ENCODE measurements at regions not wholly inside any gene's neighbourhood (a gene's known extent, or its start where the extent isn't known, plus 50 kb on each side); places are given as distances from the start of the nearest gene placed in this dataset.

DNA sequence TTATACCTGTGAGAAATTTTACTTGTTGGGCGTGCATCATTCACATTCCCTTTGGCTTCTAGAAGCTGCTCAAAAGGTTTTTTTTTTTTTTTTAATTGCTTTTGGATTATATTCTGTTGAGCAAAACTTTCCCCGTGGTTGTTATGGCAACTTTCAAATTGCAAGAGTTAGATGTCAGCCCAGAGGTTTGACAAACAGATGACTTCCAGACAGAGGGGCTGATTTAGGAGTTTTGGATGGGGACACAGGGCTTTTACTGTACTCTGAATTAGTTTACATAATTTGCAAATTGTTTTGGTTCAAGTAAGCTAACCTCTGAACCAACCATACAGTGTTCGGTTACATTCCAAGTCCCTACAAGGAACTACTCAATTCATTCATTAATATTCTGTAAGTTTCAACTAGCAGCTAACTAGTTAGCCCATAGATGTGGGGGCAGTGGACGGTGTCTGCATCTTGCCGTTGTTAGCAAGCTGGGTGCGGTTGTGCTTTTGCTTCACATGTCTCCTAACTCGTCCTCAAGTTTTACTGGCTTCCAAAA lies 66.4 kb upstream of the JAZF1 start:
- Histone ChIP-seq H3K9me3 (ENCODE audit: low read length) (no peaks in the 10 kb centered on the region), H2AFZ (ENCODE audit: low read length) (no peak overlapping the region), H3K27me3 (ENCODE audit: insufficient read depth, low read length) (no peaks in the 10 kb centered on the region), H4K20me1 (ENCODE audit: insufficient read depth, low read length) (no peaks in the 10 kb centered on the region), H3K27ac (ENCODE audit: low read depth, low read length, poor library complexity, severe bottlenecking) (no peak overlapping the region), H3K4me1 (ENCODE audit: insufficient read depth, low read length, severe bottlenecking) (no peaks in the 10 kb centered on the region), H3K4me3 (ENCODE audit: low read depth, low read length, poor library complexity, severe bottlenecking) (no peak overlapping the region), H3F3A (ENCODE audit: insufficient read depth, low read length) (no peaks in the 10 kb centered on the region), H3K79me2 (ENCODE audit: insufficient read depth, low read length) (no peaks in the 10 kb centered on the region), H3K4me2 (ENCODE audit: low read length) (no peak overlapping the region), H3K9me2 (ENCODE audit: low read depth, low read length) (no peaks in the 10 kb centered on the region), H3K36me3 (ENCODE audit: insufficient read depth, low read length) (no peaks in the 10 kb centered on the region), H3K9ac (ENCODE audit: low read length) (no peak overlapping the region)
- TF ChIP-seq, protein P1, sequence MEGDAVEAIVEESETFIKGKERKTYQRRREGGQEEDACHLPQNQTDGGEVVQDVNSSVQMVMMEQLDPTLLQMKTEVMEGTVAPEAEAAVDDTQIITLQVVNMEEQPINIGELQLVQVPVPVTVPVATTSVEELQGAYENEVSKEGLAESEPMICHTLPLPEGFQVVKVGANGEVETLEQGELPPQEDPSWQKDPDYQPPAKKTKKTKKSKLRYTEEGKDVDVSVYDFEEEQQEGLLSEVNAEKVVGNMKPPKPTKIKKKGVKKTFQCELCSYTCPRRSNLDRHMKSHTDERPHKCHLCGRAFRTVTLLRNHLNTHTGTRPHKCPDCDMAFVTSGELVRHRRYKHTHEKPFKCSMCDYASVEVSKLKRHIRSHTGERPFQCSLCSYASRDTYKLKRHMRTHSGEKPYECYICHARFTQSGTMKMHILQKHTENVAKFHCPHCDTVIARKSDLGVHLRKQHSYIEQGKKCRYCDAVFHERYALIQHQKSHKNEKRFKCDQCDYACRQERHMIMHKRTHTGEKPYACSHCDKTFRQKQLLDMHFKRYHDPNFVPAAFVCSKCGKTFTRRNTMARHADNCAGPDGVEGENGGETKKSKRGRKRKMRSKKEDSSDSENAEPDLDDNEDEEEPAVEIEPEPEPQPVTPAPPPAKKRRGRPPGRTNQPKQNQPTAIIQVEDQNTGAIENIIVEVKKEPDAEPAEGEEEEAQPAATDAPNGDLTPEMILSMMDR (IDR thresholded peaks at IDR 0.05; ENCODE audit: low read length): no peak
- TF ChIP-seq EZH2 (IDR thresholded peaks at IDR 0.05; ENCODE audit: borderline replicate concordance, low read length): no peak

DNA sequence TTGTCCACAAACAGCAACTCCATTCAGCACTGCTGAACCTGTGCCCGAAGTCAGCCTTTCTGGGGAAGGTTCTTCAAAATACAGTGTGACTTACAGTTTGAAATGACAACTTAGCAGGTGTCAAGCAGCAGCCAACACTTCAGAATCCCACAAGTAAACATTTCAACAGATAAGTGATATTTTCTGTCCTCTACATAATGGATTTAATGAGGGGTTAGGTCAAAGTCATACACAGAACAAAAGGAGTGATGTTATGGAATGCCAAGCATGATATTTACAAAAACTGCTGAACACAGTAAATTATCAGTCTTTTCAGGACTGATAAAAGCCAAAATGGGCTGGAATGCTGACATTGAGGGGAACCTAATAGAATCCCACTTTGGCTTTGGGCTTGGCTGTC lies 77.6 kb upstream of the JAZF1 start:
- Histone ChIP-seq H3K27ac (ENCODE audit: low read depth, low read length, poor library complexity, severe bottlenecking) (no peak overlapping the region), H3K4me2 (ENCODE audit: low read length) (no peak overlapping the region), H3K79me2 (ENCODE audit: insufficient read depth, low read length) (no peaks in the 10 kb centered on the region), H3K27me3 (ENCODE audit: insufficient read depth, low read length) (peaks cover 4% of the 10 kb centered on the region; the same call in 1 of the 2 replicates), H2AFZ (ENCODE audit: low read length) (no peak overlapping the region), H3K36me3 (ENCODE audit: insufficient read depth, low read length) (no peaks in the 10 kb centered on the region), H3F3A (ENCODE audit: insufficient read depth, low read length) (no peaks in the 10 kb centered on the region), H3K9me2 (ENCODE audit: low read depth, low read length) (no peaks in the 10 kb centered on the region), H3K9ac (ENCODE audit: low read length) (no peak overlapping the region), H3K4me3 (ENCODE audit: low read depth, low read length, poor library complexity, severe bottlenecking) (no peak overlapping the region), H3K4me1 (ENCODE audit: insufficient read depth, low read length, severe bottlenecking) (no peaks in the 10 kb centered on the region), H3K9me3 (ENCODE audit: low read length) (no peaks in the 10 kb centered on the region), H4K20me1 (ENCODE audit: insufficient read depth, low read length) (no peaks in the 10 kb centered on the region)
- TF ChIP-seq, protein P1 (IDR thresholded peaks at IDR 0.05; ENCODE audit: low read length): no peak
- no peak for TF ChIP-seq EZH2 (IDR thresholded peaks at IDR 0.05; ENCODE audit: borderline replicate concordance, low read length)

DNA sequence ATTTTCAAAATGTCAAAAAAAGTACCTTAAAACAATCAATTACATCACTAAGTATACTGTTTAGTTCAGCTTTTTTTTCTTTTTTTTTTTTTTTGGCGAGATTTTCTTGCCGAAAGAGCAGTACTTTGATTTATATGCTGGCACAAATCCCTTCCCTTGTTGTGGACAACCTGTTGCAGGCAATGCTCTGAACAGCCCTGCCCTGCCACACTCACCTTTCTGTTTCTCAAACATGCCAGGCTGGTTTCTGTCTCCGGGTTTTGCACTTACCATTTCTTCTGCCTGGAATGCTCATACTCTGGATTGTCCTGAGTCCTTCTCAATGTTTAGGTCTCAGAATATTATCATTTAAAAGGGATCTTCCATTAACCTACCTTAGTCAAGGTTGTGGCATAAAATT lies 80.4 kb upstream of the JAZF1 start:
- Histone ChIP-seq H3K9me3 (ENCODE audit: low read length) (no peaks in the 10 kb centered on the region), H4K20me1 (ENCODE audit: insufficient read depth, low read length) (no peaks in the 10 kb centered on the region), H3K27me3 (ENCODE audit: insufficient read depth, low read length) (peaks cover 4% of the 10 kb centered on the region; the same call in 1 of the 2 replicates), H3F3A (ENCODE audit: insufficient read depth, low read length) (no peaks in the 10 kb centered on the region), H3K79me2 (ENCODE audit: insufficient read depth, low read length) (no peaks in the 10 kb centered on the region), H3K27ac (ENCODE audit: low read depth, low read length, poor library complexity, severe bottlenecking) (no peak overlapping the region), H3K36me3 (ENCODE audit: insufficient read depth, low read length) (no peaks in the 10 kb centered on the region), H3K4me3 (ENCODE audit: low read depth, low read length, poor library complexity, severe bottlenecking) (no peak overlapping the region), H3K4me2 (ENCODE audit: low read length) (no peak overlapping the region), H3K4me1 (ENCODE audit: insufficient read depth, low read length, severe bottlenecking) (no peaks in the 10 kb centered on the region), H3K9ac (ENCODE audit: low read length) (no peak overlapping the region), H2AFZ (ENCODE audit: low read length) (no peak overlapping the region), H3K9me2 (ENCODE audit: low read depth, low read length) (no peaks in the 10 kb centered on the region)
- TF ChIP-seq, protein P1 (IDR thresholded peaks at IDR 0.05; ENCODE audit: low read length): no peak
- no peak for TF ChIP-seq EZH2 (IDR thresholded peaks at IDR 0.05; ENCODE audit: borderline replicate concordance, low read length)
